IPS-15b (cell line): ENCODE measurements at regions not wholly inside any gene's neighbourhood (a gene's known extent, or its start where the extent isn't known, plus 50 kb on each side); places are given as distances from the start of the nearest gene placed in this dataset.

Experiments
- H3K27me3 ChIP-seq: one replicate; pipeline ENCODE4 v1.6.1; 2013; ENCODE audit warnings: low read length; ENCODE audit not compliant: control insufficient read depth, insufficient read depth
- H3K36me3 ChIP-seq: one replicate; pipeline ENCODE4 v1.6.1; 2013; ENCODE audit warnings: low read length; ENCODE audit not compliant: control insufficient read depth, insufficient read depth
- H3K4me1 ChIP-seq: one replicate; pipeline ENCODE4 v1.6.1; 2013; ENCODE audit warnings: mild to moderate bottlenecking, low read length; ENCODE audit not compliant: control insufficient read depth, insufficient read depth
- H3K4me3 ChIP-seq: one replicate; pipeline ENCODE4 v1.5.1; 2013; ENCODE audit warnings: low read depth, low read length
- H3K9ac ChIP-seq: one replicate; pipeline ENCODE4 v1.6.1; 2013; ENCODE audit warnings: low read depth, mild to moderate bottlenecking, low read length
- H3K9me3 ChIP-seq: one replicate; pipeline ENCODE4 v1.6.1; 2013; ENCODE audit warnings: mild to moderate bottlenecking, low read length; ENCODE audit not compliant: control insufficient read depth, insufficient read depth

DNA sequence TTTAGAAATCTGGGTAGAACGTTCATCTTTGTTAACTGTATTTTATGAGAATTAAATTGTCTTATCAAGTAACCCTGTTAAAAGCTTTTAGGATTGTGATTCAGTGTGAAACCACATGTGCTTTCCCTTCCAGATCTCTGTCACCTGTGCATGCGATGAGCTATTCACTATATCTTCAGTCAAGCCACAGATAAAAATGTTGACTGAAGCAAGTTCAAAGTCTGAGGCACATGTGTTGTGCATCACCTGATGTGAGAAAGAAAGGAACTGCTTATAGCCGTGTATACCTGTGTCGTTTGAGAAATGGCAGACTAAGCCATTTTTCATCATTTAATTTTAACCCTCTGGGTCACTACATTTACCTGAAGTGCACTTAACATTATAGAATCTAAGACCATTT lies 1088.9 kb upstream of the TENM4 start:
- Histone ChIP-seq H3K4me1 (no peaks in the 10 kb centered on the region), H3K4me3 (no peak overlapping the region), H3K9ac (no peak overlapping the region), H3K27me3 (no peaks in the 10 kb centered on the region), H3K9me3 (no peaks in the 10 kb centered on the region), H3K36me3 (no peaks in the 10 kb centered on the region)

DNA sequence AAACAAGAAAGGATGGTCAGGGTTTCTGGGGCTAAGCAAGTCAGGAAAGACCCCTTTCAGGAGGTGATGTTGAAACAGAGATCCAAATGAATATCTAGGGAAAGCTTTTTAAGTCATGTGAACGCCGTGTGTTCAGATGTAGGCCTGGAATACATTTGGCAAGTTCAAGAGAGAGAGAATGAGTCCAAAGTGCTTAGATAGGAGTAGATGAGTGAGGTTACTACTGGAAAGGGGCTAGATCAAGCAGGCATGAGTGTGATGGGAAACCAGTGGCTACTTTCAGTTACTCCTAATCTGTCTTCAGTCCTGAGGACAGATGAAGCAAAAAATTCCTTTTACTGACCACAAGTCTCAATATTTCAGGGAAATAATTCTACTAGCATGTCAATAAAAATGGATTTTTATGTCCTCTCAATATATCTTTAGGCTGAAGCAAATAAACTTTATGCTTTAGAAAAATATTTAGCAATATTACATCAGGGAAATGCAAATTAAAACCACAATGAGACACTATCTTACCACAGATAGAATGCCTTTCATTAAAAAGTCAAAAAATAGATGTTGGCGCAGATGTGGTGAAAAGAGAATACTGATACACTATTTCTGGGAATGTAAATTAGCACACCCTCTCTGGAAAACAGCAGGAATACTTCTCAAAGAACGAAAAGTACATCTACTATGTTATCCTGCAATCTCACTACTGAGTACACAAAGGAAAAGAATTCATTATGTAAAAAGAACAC lies 1085.0 kb upstream of the TENM4 start:
- Histone ChIP-seq H3K4me1 (no peaks in the 10 kb centered on the region), H3K36me3 (no peaks in the 10 kb centered on the region), H3K9ac (no peak overlapping the region), H3K9me3 (no peaks in the 10 kb centered on the region), H3K4me3 (no peak overlapping the region), H3K27me3 (no peaks in the 10 kb centered on the region)

GRCh38 chr11:80524349-80524748 lies 1083.5 kb upstream of the TENM4 start:
- Histone ChIP-seq H3K27me3 (no peaks in the 10 kb centered on the region), H3K9ac (no peak overlapping the region), H3K9me3 (no peaks in the 10 kb centered on the region), H3K4me3 (no peak overlapping the region), H3K36me3 (no peaks in the 10 kb centered on the region), H3K4me1 (no peaks in the 10 kb centered on the region)

DNA sequence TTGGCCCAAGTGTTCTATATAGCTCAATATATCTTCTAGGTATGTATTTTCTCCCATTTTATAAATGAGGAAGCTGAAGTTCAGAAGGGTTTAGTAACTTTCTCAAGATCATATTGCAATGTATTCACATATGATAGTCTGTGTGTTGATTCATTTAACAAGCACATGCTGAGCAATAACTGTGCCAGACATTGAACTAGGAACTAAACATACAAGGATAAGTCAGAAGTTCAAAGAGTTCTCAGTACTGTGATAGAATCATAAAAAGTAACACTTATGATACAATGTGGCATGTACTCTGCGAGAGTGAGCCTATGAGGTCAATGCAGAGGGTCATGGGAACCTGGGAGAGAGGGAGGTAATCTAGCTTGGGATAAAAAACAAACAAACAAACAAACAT lies 1082.2 kb upstream of the TENM4 start:
- Histone ChIP-seq H3K36me3 (no peaks in the 10 kb centered on the region), H3K27me3 (no peaks in the 10 kb centered on the region), H3K9me3 (no peaks in the 10 kb centered on the region), H3K4me1 (no peaks in the 10 kb centered on the region), H3K4me3 (no peak overlapping the region), H3K9ac (no peak overlapping the region)

DNA sequence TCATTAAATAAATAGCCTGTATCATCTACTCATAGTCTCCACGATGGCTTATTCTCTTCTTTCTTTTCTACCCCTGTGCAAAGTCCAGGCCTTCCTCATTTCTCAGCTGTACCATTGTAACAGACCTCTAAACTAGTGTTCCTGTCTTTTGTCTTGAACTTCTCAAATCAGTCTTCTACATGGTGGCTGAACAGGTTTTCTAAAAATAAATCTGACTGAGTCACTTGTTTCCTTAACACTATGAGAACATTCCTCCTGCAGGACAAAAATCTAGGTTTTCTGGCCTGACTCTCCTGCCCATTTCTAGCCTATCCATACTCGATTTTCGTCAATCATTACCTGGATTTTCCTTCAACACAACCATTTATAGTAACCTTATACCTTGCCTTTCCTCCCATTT lies 1080.8 kb upstream of the TENM4 start:
- H3K4me3 ChIP-seq: no peak overlapping the region
- no peaks in the 10 kb centered on the region for H3K27me3 ChIP-seq
- H3K9ac ChIP-seq: no peak overlapping the region

DNA sequence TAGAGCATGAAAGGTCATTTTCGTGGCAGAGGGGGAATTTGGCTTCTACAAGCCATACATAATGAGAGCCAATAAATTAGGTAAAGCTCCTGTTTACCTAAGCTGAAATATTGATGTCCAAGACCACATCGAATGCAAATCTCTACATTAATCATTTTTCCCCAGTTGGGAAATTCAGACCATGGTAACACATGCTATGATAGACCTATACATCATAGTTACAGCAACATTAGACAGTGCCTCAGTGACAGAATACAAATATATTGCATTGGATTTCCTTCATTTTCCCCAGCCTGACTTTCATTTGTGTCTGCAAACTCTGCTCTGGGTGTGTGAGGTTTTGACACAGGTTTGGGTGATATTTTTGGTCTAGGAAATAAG lies 1079.7 kb upstream of the TENM4 start:
- H3K27me3 ChIP-seq: no peaks in the 10 kb centered on the region
- no peaks in the 10 kb centered on the region for H3K36me3 ChIP-seq

More for the DNA sequence above, 1080.8 kb upstream of the TENM4 start:
- Histone ChIP-seq H3K9me3 (no peaks in the 10 kb centered on the region), H3K4me1 (no peaks in the 10 kb centered on the region), H3K36me3 (no peaks in the 10 kb centered on the region)

DNA sequence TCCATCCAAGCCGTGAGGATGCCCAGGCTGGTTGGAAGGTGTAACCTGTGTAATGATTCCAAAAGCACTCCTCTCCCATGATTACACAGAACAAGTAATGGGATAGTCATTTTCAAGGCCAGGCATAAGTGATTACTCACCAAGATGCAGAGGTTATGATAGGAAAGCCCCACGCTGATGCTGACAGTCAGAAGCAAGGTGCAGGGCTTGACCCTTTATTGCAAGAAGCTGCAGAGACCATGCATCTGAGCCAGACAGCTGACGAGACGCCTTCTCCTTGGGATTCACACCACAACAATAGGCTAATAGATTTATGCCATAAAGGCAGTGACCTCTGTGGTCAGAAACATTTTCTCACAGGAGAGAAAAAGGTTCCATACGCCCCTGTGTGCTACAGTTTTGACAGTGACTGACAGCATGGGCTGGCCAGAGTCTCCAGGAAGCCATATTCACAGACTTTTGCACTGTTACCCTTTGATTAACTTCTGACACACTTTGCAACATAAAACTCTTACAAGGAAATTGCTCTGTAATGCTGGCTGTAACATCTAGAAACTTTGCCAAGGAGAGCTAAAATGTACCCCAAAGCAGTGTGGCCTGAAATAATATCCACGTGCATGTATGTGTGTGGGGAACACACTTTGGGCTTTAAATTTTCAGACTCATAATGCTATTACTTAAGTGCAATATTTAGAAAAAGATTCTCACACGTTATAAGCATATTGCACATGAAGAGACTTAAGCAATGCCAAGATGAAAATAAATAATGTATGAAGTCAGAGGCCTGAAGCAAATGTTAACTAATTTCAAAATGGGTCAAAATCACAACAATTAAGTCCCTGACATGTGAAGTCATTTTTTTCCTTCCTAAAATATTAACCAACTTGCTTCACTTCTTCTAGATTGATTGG lies 1079.0 kb upstream of the TENM4 start:
- H3K27me3 ChIP-seq: no peaks in the 10 kb centered on the region
- no peaks in the 10 kb centered on the region for H3K4me1 ChIP-seq
- no peak overlapping the region for H3K9ac ChIP-seq
- H3K9me3 ChIP-seq: no peaks in the 10 kb centered on the region
- no peaks in the 10 kb centered on the region for H3K36me3 ChIP-seq
- no peak overlapping the region for H3K4me3 ChIP-seq

More for the DNA sequence above, 1079.7 kb upstream of the TENM4 start:
- no peak overlapping the region for H3K9ac ChIP-seq
- no peak overlapping the region for H3K4me3 ChIP-seq
- no peaks in the 10 kb centered on the region for H3K9me3 ChIP-seq
- H3K4me1 ChIP-seq: no peaks in the 10 kb centered on the region

DNA sequence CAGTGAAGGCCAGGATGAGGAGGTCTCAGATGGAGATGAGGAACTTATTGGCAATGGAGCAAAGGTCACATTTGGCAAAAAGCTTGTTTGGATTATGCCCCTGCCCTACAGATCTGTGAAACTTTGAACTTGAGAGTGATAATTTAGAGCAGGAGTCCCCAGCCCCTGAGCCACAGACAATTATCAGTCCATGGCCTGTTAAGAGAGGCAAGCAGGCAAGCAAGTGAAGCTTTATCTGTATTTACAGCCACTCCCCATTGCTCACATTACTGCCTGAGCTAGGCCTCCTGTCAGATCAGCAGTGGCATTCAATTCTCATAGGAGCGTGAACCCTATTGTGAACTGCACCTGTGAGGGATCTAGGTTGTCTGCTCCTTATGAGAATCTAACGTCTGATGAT lies 1076.9 kb upstream of the TENM4 start:
- no peaks in the 10 kb centered on the region for H3K4me1 ChIP-seq
- no peaks in the 10 kb centered on the region for H3K27me3 ChIP-seq
- H3K4me3 ChIP-seq: no peak overlapping the region
- no peak overlapping the region for H3K9ac ChIP-seq
- no peaks in the 10 kb centered on the region for H3K36me3 ChIP-seq
- H3K9me3 ChIP-seq: no peaks in the 10 kb centered on the region

GRCh38 chr11:80515097-80515496 lies 1074.3 kb upstream of the TENM4 start:
- no peak overlapping the region for H3K9ac ChIP-seq
- no peaks in the 10 kb centered on the region for H3K4me1 ChIP-seq
- no peak overlapping the region for H3K4me3 ChIP-seq
- no peaks in the 10 kb centered on the region for H3K36me3 ChIP-seq
- H3K9me3 ChIP-seq: no peaks in the 10 kb centered on the region
- H3K27me3 ChIP-seq: no peaks in the 10 kb centered on the region

DNA sequence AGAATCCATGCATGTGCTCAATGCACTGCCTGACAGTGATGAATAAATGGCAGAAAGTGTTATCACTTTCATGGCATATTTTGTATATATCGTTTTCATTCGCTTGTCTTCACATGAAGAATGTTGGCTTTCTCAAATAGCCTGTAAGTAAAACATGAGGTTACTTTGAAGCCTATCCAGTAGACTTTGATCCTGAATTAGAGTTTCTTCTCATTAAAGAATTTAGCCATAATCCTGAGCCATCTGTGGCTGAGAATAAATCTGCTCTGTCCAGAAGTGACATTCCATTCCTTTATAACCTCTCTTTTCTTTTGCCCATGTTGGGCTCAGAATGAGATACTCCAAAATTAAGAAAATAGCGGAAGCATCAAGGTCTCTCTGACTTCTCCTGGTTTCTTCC lies 1071.7 kb upstream of the TENM4 start:
- Histone ChIP-seq H3K9ac (no peak overlapping the region), H3K4me1 (no peaks in the 10 kb centered on the region), H3K27me3 (no peaks in the 10 kb centered on the region), H3K9me3 (no peaks in the 10 kb centered on the region), H3K4me3 (no peak overlapping the region), H3K36me3 (no peaks in the 10 kb centered on the region)

GRCh38 chr11:80505771-80506170 lies 1064.9 kb upstream of the TENM4 start:
- H3K9me3 ChIP-seq: no peaks in the 10 kb centered on the region
- no peaks in the 10 kb centered on the region for H3K36me3 ChIP-seq
- no peaks in the 10 kb centered on the region for H3K27me3 ChIP-seq
- no peak overlapping the region for H3K4me3 ChIP-seq
- no peaks in the 10 kb centered on the region for H3K4me1 ChIP-seq
- no peak overlapping the region for H3K9ac ChIP-seq

- no peak overlapping the region for H3K4me3 ChIP-seq
- H3K27me3 ChIP-seq: no peaks in the 10 kb centered on the region
- no peaks in the 10 kb centered on the region for H3K9me3 ChIP-seq
- no peaks in the 10 kb centered on the region for H3K36me3 ChIP-seq
- H3K4me1 ChIP-seq: no peaks in the 10 kb centered on the region
- no peak overlapping the region for H3K9ac ChIP-seq
Measured at GRCh38 chr11:80503990-80504389, 1063.2 kb upstream of the TENM4 start.
